ENCODE measurements at regions not wholly inside any gene's neighbourhood (a gene's known extent, or its start where the extent isn't known, plus 50 kb on each side); places are given as distances from the start of the nearest gene placed in this dataset.

GRCh38 chr11:71310184-71310583 is 57.8 kb upstream of the SHANK2 start:
- no peak for DNase-seq (ENCODE audit: low spot score)

GRCh38 chr11:71309611-71310010 is 57.2 kb upstream of the SHANK2 start:
- no peak for DNase-seq (ENCODE audit: low spot score)

- no peak for DNase-seq (ENCODE audit: low spot score)
These were observed 56.8 kb upstream of the SHANK2 start for GRCh38 chr11:71309181-71309580.

GRCh38 chr11:71307811-71308645 is 55.7 kb upstream of the SHANK2 start:
- no peak for DNase-seq (ENCODE audit: low spot score)

GRCh38 chr11:71305451-71306125 is 53.2 kb upstream of the SHANK2 start:
- no peak for DNase-seq (ENCODE audit: low spot score)

DNA sequence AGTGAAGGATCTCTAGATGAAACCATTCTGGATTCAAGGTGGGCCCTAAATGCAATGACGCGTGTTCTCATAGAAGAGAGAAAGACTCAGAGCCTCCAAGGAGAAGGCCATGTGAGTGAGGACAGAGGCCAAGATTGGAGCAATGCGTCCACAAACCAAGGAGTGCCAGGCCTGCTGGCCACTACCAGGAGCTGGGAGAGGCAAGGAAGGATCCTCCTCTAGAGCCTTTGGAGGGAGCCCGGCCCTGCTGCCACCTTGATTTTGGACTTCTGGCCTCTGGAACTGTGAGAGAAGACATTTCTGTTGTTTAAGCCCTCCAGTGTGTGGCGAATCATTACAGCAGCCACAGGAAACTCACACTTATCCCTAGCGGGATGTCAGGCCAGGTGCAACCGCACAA is 52.7 kb upstream of the SHANK2 start:
- DNase-seq (ENCODE audit: low spot score) = no peak

DNA sequence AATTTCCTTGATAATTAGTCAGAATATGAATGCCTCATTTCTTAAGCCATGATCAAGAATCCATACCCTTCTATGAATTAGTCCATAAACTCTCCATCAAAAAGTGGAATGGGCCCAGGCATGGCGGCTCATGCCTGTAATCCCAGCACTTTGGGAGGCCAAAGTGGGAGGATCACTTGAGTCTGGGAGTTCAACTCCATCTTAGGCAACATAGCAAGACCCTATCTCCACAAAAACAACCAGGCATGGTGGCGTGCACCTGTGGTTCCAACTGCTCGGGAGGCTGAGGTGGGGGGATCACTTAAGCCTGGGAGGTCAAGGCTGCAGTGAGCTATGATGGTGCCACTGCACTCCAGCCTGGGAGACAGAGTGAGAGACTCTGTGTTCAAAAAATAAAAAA is 52.1 kb upstream of the SHANK2 start:
- DNase-seq (ENCODE audit: low spot score) = no peak

- no peak for DNase-seq (ENCODE audit: low spot score)
These were observed 51.7 kb upstream of the SHANK2 start for GRCh38 chr11:71304045-71304444.

GRCh38 chr11:71302911-71303310 is 50.5 kb upstream of the SHANK2 start:
- DNase-seq (ENCODE audit: low spot score) = no peak

DNA sequence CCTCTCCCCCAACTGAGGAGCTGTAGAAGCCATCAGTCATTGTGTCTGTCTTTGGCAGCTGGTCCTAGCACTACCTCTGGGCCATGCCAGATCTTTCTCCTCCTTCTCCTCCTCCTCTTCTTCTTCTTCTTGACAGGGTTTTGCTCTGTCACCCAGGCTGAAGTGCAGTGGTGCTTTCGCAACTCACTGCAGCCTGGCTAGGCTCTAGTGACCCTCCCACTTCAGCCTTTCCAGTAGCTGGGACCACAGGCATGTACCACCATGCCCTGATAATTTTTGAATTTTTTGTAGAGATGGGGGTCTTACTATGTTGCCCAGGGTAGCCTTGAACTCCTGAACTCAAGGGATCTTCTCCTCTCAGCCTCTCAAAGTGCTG is 50.1 kb upstream of the SHANK2 start:
- DNase-seq (ENCODE audit: low spot score) = no peak
